Adrenal gland (tissue), 9 donors: ENCODE measurements at regions not wholly inside any gene's neighbourhood (a gene's known extent, or its start where the extent isn't known, plus 50 kb on each side); places are given as distances from the start of the nearest gene placed in this dataset.

Experiments
- DNase-seq, 7 donors: peaks; one replicate each; pipeline ENCODE4 v3.0.0-alpha.2; 2019 to 2020
- H3K27ac ChIP-seq, 5 donors: fragments of 200-600 bp; sonication (generic) in 4 of 5; 1 replicate in 3 of 5; 2 replicates in 2 of 5; pipeline versions ENCODE4 v1.5.1 to v1.8.0; 2016 to 2020; ENCODE audit warnings: mild to moderate bottlenecking in 1 of 5
- H3K27me3 ChIP-seq: fragments of 200-600 bp; 2 replicates; pipeline ENCODE4 v1.8.0; 2021
- H3K36me3 ChIP-seq, 2 donors: fragments of 200-600 bp; replicated peaks in 1 of 2; 1 replicate in 1 of 2; 2 replicates in 1 of 2; pipeline versions ENCODE4 v1.5.1 to v1.8.0; 2018 to 2022
- H3K4me1 ChIP-seq, 2 donors: fragments of 200-600 bp; replicated peaks in 1 of 2; 1 replicate in 1 of 2; 2 replicates in 1 of 2; pipeline versions ENCODE4 v1.5.1 to v1.8.0; 2018 to 2021
- H3K4me3 ChIP-seq, 4 donors: fragments of 200-600 bp; sonication (generic) in 3 of 4; one replicate each; pipeline ENCODE4 v1.5.1; 2016 to 2018
- H3K9me3 ChIP-seq, 3 donors: fragments of 200-600 bp; sonication (generic) in 1 of 3; replicated peaks in 1 of 3; 1 replicate in 2 of 3; 2 replicates in 1 of 3; pipeline versions ENCODE4 v1.5.1 to v1.8.0; 2016 to 2021
- CTCF ChIP-seq, 6 experiments: fragments of 450-650 bp in 4 of 6; fragments of 200-600 bp in 2 of 6; sonication (generic) in 1 of 6; IDR thresholded peaks; 1 replicate in 5 of 6; 2 replicates in 1 of 6; pipeline versions ENCODE4 v1.5.1 to v1.8.0; 2016 to 2021; ENCODE audit warnings: antibody characterized with exemption in 6 of 6, mild to moderate bottlenecking in 2 of 6, moderate library complexity in 1 of 6
- POLR2A ChIP-seq, 2 donors: fragments of 450-650 bp; IDR thresholded peaks; one replicate each; pipeline ENCODE4 v1.6.1; 2017; ENCODE audit warnings: antibody characterized with exemption in 2 of 2, mild to moderate bottlenecking in 2 of 2, moderate library complexity in 1 of 2
- WGBS, 4 donors: extraction: QIAGEN DNeasy Blood & Tissue Kit in 2 of 4; methylation state at CpG; one replicate each; pipeline versions ENCODE4 v1.1.5 to v1.1.7; 2013 to 2017; 5-methylcytosine and 5-hydroxymethylcytosine counted together
- intact Hi-C, 2 donors: fragments of 100-400 bp; cut with DNase I; formaldehyde crosslinking; loops; one replicate each; pipeline versions ENCODE4 v1.14.1 to v1.15.0; 2022 to 2023
- donor health status: healthy with polysubstance abuse.
- donor health status: Bipolar disorder and iron deficiency.
- donor health status: DM: yes; HTN: yes; CAD: no.
- donor health status: DM: no; HTN: no; CAD: no.
- donor health status: DM: no; HTN: no; CAD: no.

DNA sequence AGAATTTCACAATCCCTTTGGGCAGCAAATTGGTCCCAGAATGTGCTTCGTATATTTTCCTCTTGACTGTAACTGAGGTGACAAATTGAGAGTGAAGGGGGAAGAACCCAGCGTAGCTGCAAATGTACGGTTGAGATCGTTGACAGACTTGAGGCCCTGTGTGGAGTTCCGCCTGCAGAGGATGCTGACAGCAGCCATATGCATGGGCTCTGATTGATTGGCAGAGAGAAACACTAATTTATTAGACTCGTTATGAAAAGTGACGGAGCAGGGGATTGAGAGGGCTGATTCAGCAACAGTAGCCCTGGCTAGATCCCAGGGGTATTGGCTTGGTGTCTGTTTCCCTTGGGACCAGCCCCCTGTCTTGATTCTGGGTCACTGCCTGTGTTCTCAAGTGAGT is 930.1 kb upstream of the EEF2KMT start:
- Histone ChIP-seq H3K4me3 (no peak overlapping the region), H3K36me3 (no peaks in the 10 kb centered on the region), H3K9me3 (no peaks in the 10 kb centered on the region), H3K4me1 (no peaks in the 10 kb centered on the region), H3K27me3 (no peaks in the 10 kb centered on the region), H3K27ac (no peak overlapping the region)
- TF ChIP-seq CTCF (IDR thresholded peaks at IDR 0.05) (no peak), POLR2A (IDR thresholded peaks at IDR 0.05) (no peak)
- DNase-seq: no peak
- 66 to 80% (median 75%) methylated on average over 7 of the region's 7 CpGs for WGBS, 4 donors
- intact Hi-C loops: no loop called here

GRCh38 chr16:6023449-6023848 is 925.9 kb upstream of the EEF2KMT start:
- no peaks in the 10 kb centered on the region for H3K9me3 ChIP-seq
- no peak overlapping the region for H3K4me3 ChIP-seq
- intact Hi-C loops: no loop called here
- WGBS, 4 donors: 69 to 78% (median 77%) methylated on average over 14 of the region's 14 CpGs
- no peaks in the 10 kb centered on the region for H3K36me3 ChIP-seq
- no peak for TF ChIP-seq POLR2A (IDR thresholded peaks at IDR 0.05)
- no peak for TF ChIP-seq CTCF (IDR thresholded peaks at IDR 0.05)
- peaks cover 18% of the 10 kb centered on the region for H3K27me3 ChIP-seq
- H3K27ac ChIP-seq: no peak overlapping the region
- DNase-seq: no peak
- H3K4me1 ChIP-seq: no peaks in the 10 kb centered on the region

- 54 to 69% (median 63%) methylated on average over 8 to 9 of the region's 9 CpGs for WGBS, 4 donors
- intact Hi-C loops: no loop called here
These were observed 923.8 kb upstream of the EEF2KMT start for GRCh38 chr16:6021276-6021943.

More at GRCh38 chr16:6021276-6021943, 923.8 kb upstream of the EEF2KMT start:
- Histone ChIP-seq H3K9me3 (no peaks in the 10 kb centered on the region), H3K36me3 (no peaks in the 10 kb centered on the region), H3K4me3 (no peak overlapping the region), H3K27ac (no peak overlapping the region), H3K4me1 (no peaks in the 10 kb centered on the region), H3K27me3 (peaks cover 18% of the 10 kb centered on the region)
- no peak for DNase-seq
- TF ChIP-seq POLR2A (IDR thresholded peaks at IDR 0.05) (no peak), CTCF (IDR thresholded peaks at IDR 0.05) (no peak)
